BLaER1 treated with 17β-estradiol and CSF1 and Interleukin-3, amounts not matched to agents 10 nM and 100 nM (cell line): ENCODE measurements at regions not wholly inside any gene's neighbourhood (a gene's known extent, or its start where the extent isn't known, plus 50 kb on each side); places are given as distances from the start of the nearest gene placed in this dataset.

ENCODE experiments used
- H3K27ac ChIP-seq, 11 experiments: shearing (Covaris generic); formaldehyde crosslinking; 2 replicates each; pipeline ENCODE4 v1.8.1; 2022
- H3K27me3 ChIP-seq, 11 experiments: shearing (Covaris generic); formaldehyde crosslinking; 2 replicates each; pipeline ENCODE4 v1.8.1; 2022
- H3K36me3 ChIP-seq, 11 experiments: shearing (Covaris generic); formaldehyde crosslinking; 2 replicates each; pipeline ENCODE4 v1.8.1; 2022
- H3K4me1 ChIP-seq, 10 experiments: shearing (Covaris generic); formaldehyde crosslinking; 2 replicates each; pipeline ENCODE4 v1.8.1; 2022
- H3K4me2 ChIP-seq, 11 experiments: shearing (Covaris generic); formaldehyde crosslinking; 2 replicates each; pipeline ENCODE4 v1.8.1; 2022
- H3K4me3 ChIP-seq, 10 experiments: shearing (Covaris generic); formaldehyde crosslinking; 2 replicates each; pipeline ENCODE4 v1.8.1; 2022
- H3K9ac ChIP-seq, 11 experiments: shearing (Covaris generic); formaldehyde crosslinking; 2 replicates each; pipeline ENCODE4 v1.8.1; 2022
- H3K9me3 ChIP-seq, 11 experiments: shearing (Covaris generic); formaldehyde crosslinking; replicated peaks in 1 of 11; 2 replicates each; pipeline ENCODE4 v1.8.1; 2022
- H4K20me1 ChIP-seq, 11 experiments: shearing (Covaris generic); formaldehyde crosslinking; 2 replicates each; pipeline ENCODE4 v1.8.1; 2022
- Cebpa-rat ChIP-seq, 11 experiments: shearing (Covaris generic); IDR thresholded peaks; 2 replicates each; pipeline ENCODE4 v1.8.1; 2022

GRCh38 chr13:31081316-31081715 is 80.4 kb downstream of the HSPH1 start:
- Histone ChIP-seq H4K20me1 (no peaks in the 10 kb centered on the region), H3K27ac (no peak overlapping the region), H3K4me2 (peak overlapping the region in 3 of 11 experiments; percentile 11 to 45 (median 42); a peak in 3 of 22 replicates), H3K9ac (no peak overlapping the region), H3K27me3 (no peaks in the 10 kb centered on the region), H3K4me1 (peaks cover 0 to 7% (median 0%) of the 10 kb centered on the region in 10 experiments; a peak in 3 of 20 replicates), H3K36me3 (no peaks in the 10 kb centered on the region), H3K4me3 (no peak overlapping the region), H3K9me3 (peaks cover 0 to 16% (median 0%) of the 10 kb centered on the region in 11 experiments; a peak in 5 of 22 replicates)
- no peak for TF ChIP-seq Cebpa-rat (IDR thresholded peaks at IDR 0.05)

- Histone ChIP-seq H3K27ac (peak overlapping the region in 2 of 11 experiments; percentile 15 to 22; a peak in 2 of 22 replicates), H3K4me3 (no peak overlapping the region), H3K27me3 (no peaks in the 10 kb centered on the region), H3K4me1 (peaks cover 3 to 20% (median 17%) of the 10 kb centered on the region in 10 experiments; a peak in 18 of 20 replicates), H3K9me3 (peaks cover 4 to 24% (median 10%) of the 10 kb centered on the region in 11 experiments; a peak in 15 of 22 replicates), H4K20me1 (no peaks in the 10 kb centered on the region), H3K4me2 (peak overlapping the region in 9 of 11 experiments; percentile 7 to 44 (median 27); a peak in 13 of 22 replicates), H3K36me3 (no peaks in the 10 kb centered on the region), H3K9ac (no peak overlapping the region)
- TF ChIP-seq Cebpa-rat (IDR thresholded peaks at IDR 0.05), result no peak
Measured at GRCh38 chr13:31074756-31075155, 86.9 kb downstream of the HSPH1 start.

GRCh38 chr13:31073859-31074718 is 87.6 kb downstream of the HSPH1 start:
- TF ChIP-seq Cebpa-rat (IDR thresholded peaks at IDR 0.05), result no peak
- Histone ChIP-seq H3K9ac (no peak overlapping the region), H3K27ac (no peak overlapping the region; a peak in 1 of 22 replicates)

GRCh38 chr13:31072041-31072440 is 89.7 kb downstream of the HSPH1 start:
- Histone ChIP-seq H3K4me3 (no peak overlapping the region), H3K36me3 (no peaks in the 10 kb centered on the region), H3K4me2 (peak overlapping the region in 2 of 11 experiments; percentile 8 to 40; a peak in 2 of 22 replicates), H3K4me1 (peaks cover 3 to 20% (median 17%) of the 10 kb centered on the region in 10 experiments; a peak in 18 of 20 replicates), H3K9ac (no peak overlapping the region), H3K9me3 (peaks cover 4 to 15% (median 8%) of the 10 kb centered on the region in 11 experiments; a peak in 15 of 22 replicates), H4K20me1 (no peaks in the 10 kb centered on the region), H3K27ac (no peak overlapping the region), H3K27me3 (no peaks in the 10 kb centered on the region)
- no peak for TF ChIP-seq Cebpa-rat (IDR thresholded peaks at IDR 0.05)

More at GRCh38 chr13:31073859-31074718, 87.6 kb downstream of the HSPH1 start:
- Histone ChIP-seq H3K36me3 (no peaks in the 10 kb centered on the region), H3K4me2 (peak overlapping the region in 9 of 11 experiments; percentile 7 to 44 (median 27); a peak in 16 of 22 replicates), H3K27me3 (no peaks in the 10 kb centered on the region), H3K9me3 (peaks cover 4 to 24% (median 10%) of the 10 kb centered on the region in 11 experiments; a peak in 15 of 22 replicates), H3K4me3 (no peak overlapping the region), H3K4me1 (peaks cover 3 to 20% (median 17%) of the 10 kb centered on the region in 10 experiments; a peak in 18 of 20 replicates), H4K20me1 (no peaks in the 10 kb centered on the region)

GRCh38 chr13:31069808-31070534 is 91.7 kb downstream of the HSPH1 start:
- Histone ChIP-seq H3K4me1 (peaks cover 3 to 14% (median 13%) of the 10 kb centered on the region in 10 experiments; a peak in 18 of 20 replicates), H3K27me3 (no peaks in the 10 kb centered on the region), H3K9me3 (peaks cover 0 to 14% (median 0%) of the 10 kb centered on the region in 11 experiments; a peak in 8 of 22 replicates), H3K36me3 (no peaks in the 10 kb centered on the region), H3K9ac (no peak overlapping the region), H3K4me3 (no peak overlapping the region), H3K4me2 (no peak overlapping the region), H4K20me1 (no peaks in the 10 kb centered on the region), H3K27ac (no peak overlapping the region)
- no peak for TF ChIP-seq Cebpa-rat (IDR thresholded peaks at IDR 0.05)

GRCh38 chr13:31068119-31068423 is 93.6 kb downstream of the HSPH1 start:
- no peak overlapping the region for H3K4me2 ChIP-seq
- TF ChIP-seq Cebpa-rat (IDR thresholded peaks at IDR 0.05), result no peak
- H4K20me1 ChIP-seq, result no peaks in the 10 kb centered on the region
- no peaks in the 10 kb centered on the region for H3K27me3 ChIP-seq
- H3K4me1 ChIP-seq, result peaks cover 0 to 4% (median 0%) of the 10 kb centered on the region in 10 experiments; a peak in 1 of 20 replicates
- H3K9me3 ChIP-seq, result peaks cover 0 to 14% (median 6%) of the 10 kb centered on the region in 11 experiments; a peak in 8 of 22 replicates
- no peak overlapping the region for H3K4me3 ChIP-seq
- no peak overlapping the region for H3K9ac ChIP-seq
- H3K27ac ChIP-seq, result no peak overlapping the region
- H3K36me3 ChIP-seq, result no peaks in the 10 kb centered on the region

GRCh38 chr13:31067416-31068118 is 94.1 kb downstream of the HSPH1 start:
- Histone ChIP-seq H4K20me1 (no peaks in the 10 kb centered on the region), H3K36me3 (no peaks in the 10 kb centered on the region), H3K27ac (no peak overlapping the region), H3K27me3 (no peaks in the 10 kb centered on the region), H3K9me3 (peaks cover 0 to 9% (median 1%) of the 10 kb centered on the region in 11 experiments; a peak in 8 of 22 replicates), H3K4me1 (peaks cover 0 to 4% (median 0%) of the 10 kb centered on the region in 10 experiments; a peak in 1 of 20 replicates), H3K9ac (no peak overlapping the region), H3K4me3 (no peak overlapping the region), H3K4me2 (no peak overlapping the region)
- no peak for TF ChIP-seq Cebpa-rat (IDR thresholded peaks at IDR 0.05)

- no peak for TF ChIP-seq Cebpa-rat (IDR thresholded peaks at IDR 0.05)
- Histone ChIP-seq H3K4me2 (no peak overlapping the region), H3K4me3 (no peak overlapping the region)
Measured at GRCh38 chr13:31064636-31065035, 97.1 kb downstream of the HSPH1 start.

More at GRCh38 chr13:31064636-31065035, 97.1 kb downstream of the HSPH1 start:
- Histone ChIP-seq H3K4me1 (no peaks in the 10 kb centered on the region), H3K9me3 (peaks cover 0 to 9% (median 0%) of the 10 kb centered on the region in 11 experiments; a peak in 2 of 22 replicates), H3K27ac (no peak overlapping the region), H3K9ac (no peak overlapping the region), H4K20me1 (no peaks in the 10 kb centered on the region), H3K27me3 (no peaks in the 10 kb centered on the region), H3K36me3 (no peaks in the 10 kb centered on the region)
